Small intestine (tissue), 7 donors: ENCODE measurements at regions not wholly inside any gene's neighbourhood (a gene's known extent, or its start where the extent isn't known, plus 50 kb on each side); places are given as distances from the start of the nearest gene placed in this dataset.

ENCODE experiments used
- DNase-seq, 2 donors: peaks; one replicate each; pipeline versions ENCODE4 v3.0.0 to v3.0.0-alpha.2; 2013
- FAIRE-seq: peaks from 2 replicates; lab custom pipeline; 2012; peaks lifted over from hg19 to GRCh38; lab: Jason Lieb, UNC
- H3K27ac ChIP-seq, 3 donors: one replicate each; pipeline ENCODE4 v1.5.1; 2013; ENCODE audit warnings: low read length in 2 of 3, mild to moderate bottlenecking in 2 of 3, control low read depth in 1 of 3, inconsistent platforms in 1 of 3, low read depth in 1 of 3, moderate library complexity in 1 of 3
- H3K27me3 ChIP-seq, 3 donors: one replicate each; pipeline ENCODE4 v1.6.1; 2013; ENCODE audit warnings: low read length in 3 of 3, inconsistent platforms in 1 of 3; ENCODE audit not compliant: control insufficient read depth in 3 of 3, insufficient read depth in 3 of 3
- H3K36me3 ChIP-seq, 3 donors: one replicate each; pipeline ENCODE4 v1.6.1; 2013; ENCODE audit warnings: low read length in 3 of 3, inconsistent platforms in 1 of 3, low read depth in 1 of 3, mild to moderate bottlenecking in 1 of 3, moderate library complexity in 1 of 3; ENCODE audit not compliant: control insufficient read depth in 3 of 3, insufficient read depth in 2 of 3
- H3K4me1 ChIP-seq, 3 donors: one replicate each; pipeline ENCODE4 v1.6.1; 2013; ENCODE audit warnings: low read length in 2 of 3, inconsistent platforms in 1 of 3, low read depth in 1 of 3, mild to moderate bottlenecking in 1 of 3, moderate library complexity in 1 of 3; ENCODE audit not compliant: control insufficient read depth in 3 of 3, insufficient read depth in 2 of 3
- H3K4me3 ChIP-seq, 3 donors: one replicate each; pipeline ENCODE4 v1.5.1; 2013; ENCODE audit warnings: low read length in 3 of 3, control low read depth in 1 of 3, inconsistent platforms in 1 of 3, low read depth in 1 of 3, mild to moderate bottlenecking in 1 of 3, moderate library complexity in 1 of 3
- H3K9me3 ChIP-seq, 2 donors: one replicate each; pipeline ENCODE4 v1.6.1; 2013; ENCODE audit warnings: low read depth in 1 of 2, low read length in 1 of 2; ENCODE audit not compliant: control insufficient read depth in 2 of 2, insufficient read depth in 1 of 2
- WGBS, 3 donors: extraction: QIAGEN DNeasy Blood & Tissue Kit; methylation state at CpG; one replicate each; pipeline ENCODE4 v1.1.7; 2013; 5-methylcytosine and 5-hydroxymethylcytosine counted together
- donor health status: healthy with polysubstance abuse.
- donor health status: control.
- donor health status: control.
- donor health status: Bipolar disorder and iron deficiency.
- donor health status: healthy.

- DNase-seq (no peak), FAIRE-seq (no peak)
- H3K27me3 ChIP-seq: no peaks in the 10 kb centered on the region
- no peaks in the 10 kb centered on the region for H3K4me1 ChIP-seq
- H3K27ac ChIP-seq: no peak overlapping the region
- WGBS, 3 donors: 90 to 92% (median 91%) methylated on average over 8 of the region's 8 CpGs
- no peaks in the 10 kb centered on the region for H3K9me3 ChIP-seq
- H3K36me3 ChIP-seq: no peaks in the 10 kb centered on the region
- no peak overlapping the region for H3K4me3 ChIP-seq
These were observed 164.6 kb downstream of the TFCP2L1 start for GRCh38 chr2:121120411-121120810.

- H3K4me1 ChIP-seq: no peaks in the 10 kb centered on the region
- H3K9me3 ChIP-seq: no peaks in the 10 kb centered on the region
- peak in 1 of 2 donors; percentile 26 for DNase-seq
- no peaks in the 10 kb centered on the region for H3K36me3 ChIP-seq
- no peak overlapping the region for H3K4me3 ChIP-seq
- no peaks in the 10 kb centered on the region for H3K27me3 ChIP-seq
- H3K27ac ChIP-seq: no peak overlapping the region
- no peak for FAIRE-seq
- WGBS, 3 donors: 71 to 78% (median 73%) methylated on average over 8 of the region's 8 CpGs
These were observed 164.0 kb downstream of the TFCP2L1 start for GRCh38 chr2:121120991-121121390.

- Histone ChIP-seq H3K4me3 (no peak overlapping the region), H3K36me3 (no peaks in the 10 kb centered on the region), H3K4me1 (no peaks in the 10 kb centered on the region), H3K9me3 (no peaks in the 10 kb centered on the region), H3K27ac (no peak overlapping the region), H3K27me3 (no peaks in the 10 kb centered on the region)
- DNase-seq (no peak), FAIRE-seq (no peak)
- 81 to 96% (median 92%) methylated on average over 7 of the region's 7 CpGs for WGBS, 3 donors
These were observed 163.3 kb downstream of the TFCP2L1 start for GRCh38 chr2:121121661-121122060.

DNA sequence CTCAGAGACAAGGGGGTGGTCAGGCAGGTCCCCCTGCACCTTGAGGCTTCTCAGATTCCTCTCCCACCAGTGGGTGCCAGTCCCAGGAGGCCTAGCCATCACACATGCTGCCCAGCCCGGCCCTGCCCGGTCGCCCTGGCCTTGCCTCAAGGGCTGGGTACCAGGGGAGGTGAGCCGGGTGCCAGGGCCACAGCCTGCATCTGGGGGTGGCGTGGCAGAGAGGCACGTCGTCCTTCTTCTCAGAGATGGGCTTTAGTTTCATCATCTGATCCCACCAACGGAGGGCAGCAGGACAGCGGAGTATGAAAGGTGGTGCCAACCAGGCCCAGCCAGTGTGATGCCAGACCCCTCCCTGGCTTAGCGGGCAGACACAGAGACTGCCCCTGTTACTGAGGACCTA is 161.7 kb downstream of the TFCP2L1 start:
- Histone ChIP-seq H3K36me3 (no peaks in the 10 kb centered on the region), H3K9me3 (no peaks in the 10 kb centered on the region), H3K27ac (no peak overlapping the region), H3K4me3 (no peak overlapping the region), H3K27me3 (no peaks in the 10 kb centered on the region), H3K4me1 (no peaks in the 10 kb centered on the region)
- WGBS, 3 donors: 89 to 97% (median 89%) methylated on average over 8 to 10 of the region's 10 CpGs
- no peak for FAIRE-seq
- DNase-seq: no peak

DNA sequence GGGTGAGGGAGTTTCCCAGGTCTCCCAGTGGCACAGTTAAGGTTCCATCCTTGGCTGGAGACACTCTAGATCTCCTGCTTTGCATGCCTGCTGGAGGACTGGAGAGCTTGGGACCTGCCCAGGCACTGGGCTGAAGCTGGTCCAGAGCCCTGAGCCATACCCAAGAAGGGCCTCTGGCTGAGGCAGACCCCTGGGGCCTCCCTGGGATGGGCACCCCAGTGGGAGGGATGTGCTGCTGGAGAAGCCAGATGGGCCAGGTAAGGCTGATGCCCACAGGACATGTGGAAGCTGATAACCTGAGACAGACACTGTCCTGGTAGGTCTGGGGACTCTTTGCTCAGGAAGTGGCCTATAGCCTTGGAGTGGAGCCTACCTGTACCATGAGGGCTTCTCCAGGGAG is 160.7 kb downstream of the TFCP2L1 start:
- no peak overlapping the region for H3K27ac ChIP-seq
- no peak for DNase-seq
- H3K27me3 ChIP-seq: no peaks in the 10 kb centered on the region
- FAIRE-seq: no peak
- H3K4me3 ChIP-seq: no peak overlapping the region
- H3K36me3 ChIP-seq: no peaks in the 10 kb centered on the region
- no peaks in the 10 kb centered on the region for H3K4me1 ChIP-seq
- H3K9me3 ChIP-seq: no peaks in the 10 kb centered on the region

- no peaks in the 10 kb centered on the region for H3K27me3 ChIP-seq
- 59 to 86% (median 60%) methylated on average over 1 of the region's 1 CpG for WGBS, 3 donors
- H3K4me1 ChIP-seq: no peaks in the 10 kb centered on the region
- H3K9me3 ChIP-seq: no peaks in the 10 kb centered on the region
- FAIRE-seq (no peak), DNase-seq (no peak)
- H3K27ac ChIP-seq: no peak overlapping the region
- H3K4me3 ChIP-seq: no peak overlapping the region
- no peaks in the 10 kb centered on the region for H3K36me3 ChIP-seq
These were observed 159.7 kb downstream of the TFCP2L1 start for GRCh38 chr2:121125350-121125749.

DNA sequence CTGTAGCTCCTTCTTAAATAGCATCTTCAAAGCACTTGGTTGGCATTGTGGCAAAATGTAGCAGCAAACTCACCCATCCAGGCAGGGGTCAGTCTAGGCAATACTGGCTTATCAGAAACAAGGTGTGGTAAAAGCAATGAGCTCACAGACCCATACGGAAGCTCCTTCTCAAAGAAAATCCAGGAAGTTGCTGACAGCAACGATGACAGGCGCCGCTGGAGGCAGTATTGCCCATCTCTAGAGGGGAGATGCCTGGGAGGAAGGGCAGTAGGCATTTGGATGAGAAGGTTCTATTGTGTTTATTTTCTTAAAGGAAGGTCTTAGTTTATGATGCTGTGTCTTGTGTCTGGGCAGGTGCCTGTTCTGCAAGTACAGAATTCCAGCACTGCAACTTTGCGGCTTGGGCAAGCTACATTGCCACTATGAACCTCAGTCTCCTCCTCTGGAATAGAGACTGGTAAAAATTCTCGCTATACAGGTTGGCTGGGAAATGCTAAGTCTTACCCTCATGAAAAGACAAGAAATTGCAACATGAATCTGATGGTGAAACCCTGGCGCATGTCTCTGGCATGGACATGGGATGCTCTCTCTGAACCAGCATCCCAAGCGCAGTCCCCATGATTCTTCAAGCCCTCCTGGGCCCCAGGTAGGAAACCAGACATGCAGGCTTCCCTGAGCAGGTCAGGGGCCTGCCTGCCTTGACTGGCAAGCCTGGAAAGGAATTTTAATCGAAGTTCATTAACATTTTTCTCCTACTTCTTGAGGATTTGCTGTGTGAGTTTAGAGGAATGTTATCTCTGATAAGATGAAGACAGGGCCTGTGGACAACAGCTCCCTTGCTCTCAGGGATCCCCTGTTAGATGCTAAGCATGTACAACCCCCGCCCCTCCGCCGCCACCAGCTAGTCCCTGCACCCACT is 156.0 kb downstream of the TFCP2L1 start:
- no peak for FAIRE-seq
- Histone ChIP-seq H3K9me3 (no peaks in the 10 kb centered on the region), H3K27me3 (no peaks in the 10 kb centered on the region), H3K4me3 (no peak overlapping the region), H3K27ac (no peak overlapping the region), H3K36me3 (no peaks in the 10 kb centered on the region), H3K4me1 (no peaks in the 10 kb centered on the region)
- 63 to 68% (median 65%) methylated on average over 12 of the region's 12 CpGs for WGBS, 3 donors
- DNase-seq: peak; percentile 88 to 91

DNA sequence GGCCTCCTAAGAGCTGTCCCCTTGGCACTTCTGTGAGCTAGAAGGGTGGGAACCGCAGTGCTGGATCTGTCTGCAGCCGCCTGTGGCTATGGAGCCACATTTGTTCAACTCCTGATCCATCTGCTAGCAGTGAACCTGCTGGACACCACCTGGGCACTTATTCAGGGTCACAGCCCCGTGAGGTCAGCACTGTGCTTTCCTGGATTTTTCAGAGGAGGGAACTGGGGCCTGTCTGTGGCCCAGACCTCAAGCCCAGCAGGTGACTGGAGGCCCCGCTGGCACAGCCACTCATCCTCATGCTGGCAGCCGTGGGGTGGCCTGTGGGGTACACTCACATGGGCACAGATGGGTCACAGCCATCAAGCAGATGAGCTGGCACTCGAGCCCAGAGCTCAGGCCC is 155.3 kb downstream of the TFCP2L1 start:
- no peaks in the 10 kb centered on the region for H3K27me3 ChIP-seq
- H3K4me3 ChIP-seq: no peak overlapping the region
- WGBS, 3 donors: 83 to 91% (median 85%) methylated on average over 6 of the region's 6 CpGs
- no peak overlapping the region for H3K27ac ChIP-seq
- H3K9me3 ChIP-seq: no peaks in the 10 kb centered on the region
- FAIRE-seq (no peak), DNase-seq (no peak)
- H3K36me3 ChIP-seq: no peaks in the 10 kb centered on the region
- no peaks in the 10 kb centered on the region for H3K4me1 ChIP-seq
